ENCODE measurements at regions not wholly inside any gene's neighbourhood (a gene's known extent, or its start where the extent isn't known, plus 50 kb on each side); places are given as distances from the start of the nearest gene placed in this dataset.
"Not testable (repeated sequence)": the region's sequence is repeated elsewhere in the genome, so short reads cannot be mapped to it uniquely, and the experiment has no call there.

DNA sequence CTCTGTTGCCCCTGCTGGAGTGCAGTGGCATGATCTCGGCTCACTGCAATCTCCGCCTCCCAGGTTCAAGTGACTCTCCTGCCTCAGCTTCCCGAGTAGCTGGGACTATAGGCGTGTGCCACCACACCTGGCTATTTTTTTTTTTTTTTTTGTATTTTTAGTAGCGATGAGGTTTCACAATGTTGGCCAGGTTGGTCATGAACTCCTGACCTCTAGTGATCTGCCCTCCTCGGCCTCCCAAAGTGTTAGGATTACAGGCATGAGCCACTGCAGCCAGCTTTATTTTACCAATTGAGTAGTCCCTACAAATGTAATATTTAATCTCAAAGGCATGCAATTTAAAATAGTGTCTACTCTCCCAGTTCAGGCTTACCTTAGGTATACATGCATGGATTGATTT, 1487.2 kb upstream of the WWC1 start:
- POLR2A ChIA-PET; ATAC-seq (ENCODE audit: low read depth); H3K4me3 Mint-ChIP-seq; H3K27ac Mint-ChIP-seq; H3K4me1 Mint-ChIP-seq; H3K36me3 Mint-ChIP-seq; DNase-seq; H3K27me3 Mint-ChIP-seq: not testable (repeated sequence)
- H3K9me3 Mint-ChIP-seq, result peaks cover 17% of the 10 kb centered on the region

DNA sequence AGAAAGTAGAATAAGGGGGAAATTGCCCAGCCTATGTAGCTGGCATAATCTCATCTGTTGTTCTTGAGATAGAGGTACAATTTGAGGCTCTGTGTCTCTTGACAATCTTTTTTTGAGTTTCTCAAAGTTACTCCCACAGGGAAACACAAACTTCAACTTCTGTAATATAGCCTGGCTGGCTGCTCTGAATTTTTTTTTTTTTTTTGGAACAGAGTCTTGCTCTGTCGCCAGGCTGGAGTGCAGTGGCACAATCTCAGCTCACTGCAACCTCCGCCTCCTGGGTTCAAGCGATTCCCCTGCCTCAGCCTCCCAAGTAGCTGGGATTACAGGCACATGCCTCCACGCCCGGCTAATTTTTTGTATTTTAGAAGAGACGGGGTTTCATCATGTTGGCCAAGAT, 1486.8 kb upstream of the WWC1 start:
- H3K9me3 Mint-ChIP-seq, result peaks cover 15% of the 10 kb centered on the region
- POLR2A ChIA-PET; ATAC-seq (ENCODE audit: low read depth); DNase-seq; H3K4me1 Mint-ChIP-seq; H3K27me3 Mint-ChIP-seq; H3K27ac Mint-ChIP-seq; H3K4me3 Mint-ChIP-seq; H3K36me3 Mint-ChIP-seq: not testable (repeated sequence)

DNA sequence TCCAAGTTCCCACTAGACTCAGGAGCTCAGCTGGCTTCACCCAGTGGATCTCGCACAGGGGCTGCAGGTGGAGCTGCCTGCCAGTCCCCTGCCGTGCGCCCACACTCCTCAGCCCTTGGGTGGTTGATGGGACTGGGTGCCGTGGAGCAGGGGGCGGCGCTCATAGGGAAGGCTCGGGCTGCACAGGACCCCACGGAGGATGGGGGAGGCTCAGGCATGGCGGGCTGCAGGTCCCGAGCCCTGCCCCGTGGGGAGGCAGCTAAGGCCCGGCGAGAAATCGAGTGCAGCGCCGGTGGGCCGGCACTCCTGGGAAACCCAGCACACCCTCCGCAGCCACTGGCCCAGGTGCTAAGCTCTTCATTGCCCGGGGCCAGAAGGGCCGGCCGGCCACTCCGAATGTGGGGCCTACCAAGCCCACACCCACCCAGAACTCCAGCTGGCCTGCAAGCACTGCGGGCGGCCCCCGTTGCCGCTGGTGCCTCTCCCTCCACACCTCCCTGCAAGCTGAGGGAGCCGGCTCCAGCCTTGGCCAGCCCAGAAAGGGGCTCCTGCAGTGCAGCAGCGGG, 1481.3 kb upstream of the WWC1 start:
- H3K36me3 Mint-ChIP-seq; H3K27ac Mint-ChIP-seq; H3K4me1 Mint-ChIP-seq; ATAC-seq (ENCODE audit: low read depth); DNase-seq; POLR2A ChIA-PET; H3K27me3 Mint-ChIP-seq; H3K4me3 Mint-ChIP-seq: not testable (repeated sequence)
- peaks cover 14% of the 10 kb centered on the region for H3K9me3 Mint-ChIP-seq

DNA sequence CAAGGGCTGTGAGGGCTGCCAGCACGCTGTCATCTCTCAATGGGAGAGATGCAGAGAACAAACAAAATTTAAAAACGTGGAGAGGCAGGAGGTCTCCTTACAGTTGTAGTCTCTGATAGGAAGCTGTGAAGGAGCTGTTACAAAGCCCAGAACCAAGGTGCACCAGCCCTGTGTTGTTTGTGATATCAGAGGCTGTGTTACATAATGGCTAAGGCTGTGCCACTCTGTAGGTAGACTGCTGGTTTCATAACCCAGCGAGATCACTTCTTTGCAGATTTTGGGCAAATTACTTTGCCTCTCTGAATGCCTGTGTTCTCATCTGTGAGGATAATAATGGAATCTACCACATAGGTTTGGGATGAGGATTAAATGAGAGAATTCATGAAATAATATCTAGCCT, 1480.7 kb upstream of the WWC1 start:
- H3K27ac Mint-ChIP-seq, result no peak overlapping the region
- H3K36me3 Mint-ChIP-seq, result no peaks in the 10 kb centered on the region
- POLR2A ChIA-PET, result no interaction called here
- no peak for DNase-seq
- no peaks in the 10 kb centered on the region for H3K4me1 Mint-ChIP-seq
- no peak overlapping the region for H3K4me3 Mint-ChIP-seq
- no peaks in the 10 kb centered on the region for H3K27me3 Mint-ChIP-seq
- ATAC-seq (ENCODE audit: low read depth), result no peak
- H3K9me3 Mint-ChIP-seq, result peaks cover 8% of the 10 kb centered on the region

DNA sequence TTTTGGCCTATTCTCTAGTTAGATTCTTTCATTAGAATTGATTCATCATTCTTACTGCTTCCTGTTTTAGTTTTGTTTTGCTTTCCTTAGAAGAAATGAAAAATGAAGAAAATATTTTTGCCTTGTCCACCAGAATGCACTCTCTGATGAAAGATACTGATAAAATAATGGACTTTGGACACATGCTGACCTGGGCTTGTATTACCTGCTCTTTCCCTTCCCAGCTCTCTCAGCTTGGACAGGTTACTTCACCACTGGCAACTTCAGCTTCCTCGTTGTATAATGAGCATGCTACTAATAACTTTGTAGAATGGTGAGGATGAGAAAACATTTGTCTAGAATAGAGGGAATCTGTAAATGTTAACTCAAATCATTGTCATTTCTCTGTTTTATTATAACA, 1468.1 kb upstream of the WWC1 start:
- DNase-seq (no peak), ATAC-seq (ENCODE audit: low read depth) (no peak)
- H3K4me3 Mint-ChIP-seq, result no peak overlapping the region
- peaks cover 2% of the 10 kb centered on the region for H3K9me3 Mint-ChIP-seq
- H3K4me1 Mint-ChIP-seq, result no peaks in the 10 kb centered on the region
- no peaks in the 10 kb centered on the region for H3K27me3 Mint-ChIP-seq
- no peaks in the 10 kb centered on the region for H3K36me3 Mint-ChIP-seq
- POLR2A ChIA-PET, result no interaction called here
- no peak overlapping the region for H3K27ac Mint-ChIP-seq

DNA sequence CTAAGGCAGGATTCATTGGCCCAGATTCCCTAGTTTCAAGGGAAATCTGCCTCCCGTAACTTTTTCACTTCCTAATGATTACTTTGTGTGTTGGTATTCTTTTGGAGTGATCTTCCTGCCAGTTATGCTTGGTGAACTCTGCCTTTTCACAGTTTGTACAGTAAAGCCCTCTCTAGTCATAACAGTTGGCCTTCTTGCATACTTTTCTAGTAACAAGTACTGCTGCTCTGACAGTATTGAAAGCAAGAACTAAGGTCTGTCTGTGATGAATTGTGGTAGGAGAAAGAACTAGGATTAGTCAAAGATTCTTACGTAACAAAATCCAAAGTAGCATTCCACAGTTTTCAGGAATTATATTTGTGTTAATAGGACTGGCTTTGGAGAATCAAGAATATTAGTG, 1457.2 kb upstream of the WWC1 start:
- H3K36me3 Mint-ChIP-seq, result no peaks in the 10 kb centered on the region

DNA sequence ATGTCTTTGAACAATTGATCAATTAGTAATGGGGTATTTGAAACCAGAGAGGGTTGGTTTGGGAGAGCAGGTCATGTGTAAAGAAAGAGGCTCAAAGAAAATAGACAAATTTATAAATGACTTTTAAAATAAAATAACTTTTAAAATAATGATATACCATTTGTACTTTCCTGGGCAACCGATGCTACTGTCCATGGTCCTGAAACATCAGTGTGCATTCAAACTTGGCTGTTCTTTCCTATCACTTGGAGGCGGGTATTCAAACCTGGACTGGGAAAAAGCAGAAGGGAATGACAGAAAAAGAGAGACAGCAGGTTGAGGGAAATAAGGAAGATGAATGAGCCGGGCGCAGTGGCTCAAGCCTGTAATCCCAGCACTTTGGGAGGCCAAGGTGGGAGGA, 1446.4 kb upstream of the WWC1 start:
- DNase-seq (no peak), ATAC-seq (ENCODE audit: low read depth) (no peak)
- H3K9me3 Mint-ChIP-seq, result peaks cover 7% of the 10 kb centered on the region
- H3K4me1 Mint-ChIP-seq, result no peaks in the 10 kb centered on the region
- H3K27ac Mint-ChIP-seq, result no peak overlapping the region
- no peaks in the 10 kb centered on the region for H3K36me3 Mint-ChIP-seq
- H3K4me3 Mint-ChIP-seq, result no peak overlapping the region
- no peaks in the 10 kb centered on the region for H3K27me3 Mint-ChIP-seq
- POLR2A ChIA-PET, result no interaction called here

More for the DNA sequence above, 1457.2 kb upstream of the WWC1 start:
- ATAC-seq (ENCODE audit: low read depth), result no peak
- H3K4me1 Mint-ChIP-seq, result no peaks in the 10 kb centered on the region
- no peaks in the 10 kb centered on the region for H3K27me3 Mint-ChIP-seq
- no peak overlapping the region for H3K27ac Mint-ChIP-seq
- no peak overlapping the region for H3K4me3 Mint-ChIP-seq
- POLR2A ChIA-PET, result no interaction called here
- no peak for DNase-seq
- peaks cover 1% of the 10 kb centered on the region for H3K9me3 Mint-ChIP-seq

DNA sequence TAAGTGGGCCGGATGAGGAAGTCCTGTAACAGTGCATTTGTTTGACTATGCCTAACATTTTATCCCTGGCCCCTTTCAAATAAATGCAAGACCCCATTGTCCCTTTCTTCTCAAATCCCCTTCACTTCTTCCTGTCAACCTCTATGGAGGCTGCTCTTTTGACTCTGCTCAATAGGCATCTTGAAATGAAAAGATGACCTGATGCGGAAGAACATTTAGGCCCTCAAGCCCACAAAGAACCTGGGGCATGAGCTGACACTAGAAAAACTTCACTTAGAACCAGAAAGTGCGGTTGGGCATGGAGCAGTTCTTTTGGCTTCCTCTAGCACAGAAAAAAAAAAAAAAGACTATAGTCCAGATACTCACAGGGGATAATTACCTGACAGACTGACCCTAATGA, 1434.7 kb upstream of the WWC1 start:
- ATAC-seq (ENCODE audit: low read depth) (no peak), DNase-seq (no peak)
- no peak overlapping the region for H3K4me3 Mint-ChIP-seq
- no peaks in the 10 kb centered on the region for H3K4me1 Mint-ChIP-seq
- no peak overlapping the region for H3K27ac Mint-ChIP-seq
- H3K27me3 Mint-ChIP-seq, result no peaks in the 10 kb centered on the region
- H3K9me3 Mint-ChIP-seq, result peaks cover 6% of the 10 kb centered on the region
- POLR2A ChIA-PET, result no interaction called here
- H3K36me3 Mint-ChIP-seq, result no peaks in the 10 kb centered on the region

DNA sequence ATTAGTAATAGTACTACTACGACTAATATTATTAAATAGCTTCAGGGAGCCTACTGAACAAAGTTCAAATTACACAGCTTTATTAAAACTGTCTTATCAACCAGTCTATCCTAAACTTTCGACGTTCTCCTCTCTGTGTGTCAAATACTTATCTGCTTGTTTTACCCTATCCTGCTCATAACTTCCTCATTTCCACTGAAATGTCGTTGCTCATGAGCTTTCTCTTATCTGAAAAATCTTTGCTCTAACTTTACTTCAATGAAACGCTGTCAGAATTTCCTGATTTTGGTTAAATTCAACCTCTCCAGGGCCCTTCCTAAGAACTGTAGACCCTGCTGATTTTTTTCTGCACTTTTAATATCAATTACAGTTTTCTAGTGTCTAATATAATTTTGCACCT, 1431.0 kb upstream of the WWC1 start:
- no peak for DNase-seq
- no peaks in the 10 kb centered on the region for H3K36me3 Mint-ChIP-seq
- no peaks in the 10 kb centered on the region for H3K4me1 Mint-ChIP-seq
- no peaks in the 10 kb centered on the region for H3K27me3 Mint-ChIP-seq
- no peak overlapping the region for H3K4me3 Mint-ChIP-seq
- ATAC-seq (ENCODE audit: low read depth), result no peak
- H3K27ac Mint-ChIP-seq, result no peak overlapping the region
- H3K9me3 Mint-ChIP-seq, result peaks cover 6% of the 10 kb centered on the region
- POLR2A ChIA-PET, result no interaction called here

DNA sequence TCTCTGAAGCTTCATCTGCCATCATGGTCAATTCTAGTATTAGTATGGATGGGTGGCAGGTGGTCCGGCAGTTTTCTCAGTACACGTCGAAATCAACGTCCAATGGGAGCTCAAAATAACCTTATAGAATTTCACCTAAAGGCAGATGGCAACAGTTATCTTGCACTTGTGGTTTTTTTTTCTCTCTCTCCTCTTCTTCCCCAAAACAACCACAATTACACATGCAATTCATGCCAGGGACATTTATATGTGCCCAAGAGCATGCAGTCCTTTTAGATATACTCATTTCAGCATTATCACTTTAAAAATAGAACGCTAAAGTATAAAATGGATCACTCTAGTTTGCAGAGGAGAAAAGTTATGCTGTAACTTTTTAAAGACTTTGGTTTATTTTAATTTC, 1428.9 kb upstream of the WWC1 start:
- Mint-ChIP-seq H3K9me3 (peaks cover 9% of the 10 kb centered on the region), H3K27me3 (no peaks in the 10 kb centered on the region), H3K36me3 (no peaks in the 10 kb centered on the region), H3K4me1 (no peaks in the 10 kb centered on the region), H3K27ac (no peak overlapping the region), H3K4me3 (no peak overlapping the region)
- no peak for ATAC-seq (ENCODE audit: low read depth)
- POLR2A ChIA-PET, result no interaction called here
- DNase-seq, result no peak

DNA sequence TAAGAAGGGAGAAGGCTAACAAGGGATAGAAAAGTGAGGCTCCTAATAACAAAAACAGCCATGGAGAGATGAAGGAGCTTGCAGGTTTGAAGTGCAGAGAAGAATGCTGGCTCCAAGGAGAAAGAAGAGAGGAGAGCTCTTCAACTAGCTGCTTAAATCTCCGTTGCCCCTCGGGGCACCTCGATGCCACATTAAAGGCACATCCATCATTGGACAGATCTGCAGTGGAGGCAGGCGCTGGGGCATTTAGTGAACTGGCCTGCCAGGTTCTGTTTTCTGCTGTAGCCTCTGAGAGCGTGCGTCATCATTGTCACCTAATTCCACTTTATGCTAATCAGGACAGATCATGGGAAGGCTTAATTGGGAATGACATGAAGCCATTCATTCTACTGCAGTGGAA, 1426.2 kb upstream of the WWC1 start:
- DNase-seq, result no peak
- Mint-ChIP-seq H3K27me3 (no peaks in the 10 kb centered on the region), H3K9me3 (peaks cover 7% of the 10 kb centered on the region), H3K36me3 (no peaks in the 10 kb centered on the region), H3K4me1 (no peaks in the 10 kb centered on the region), H3K27ac (no peak overlapping the region), H3K4me3 (no peak overlapping the region)
- POLR2A ChIA-PET, result no interaction called here
- ATAC-seq (ENCODE audit: low read depth), result no peak

DNA sequence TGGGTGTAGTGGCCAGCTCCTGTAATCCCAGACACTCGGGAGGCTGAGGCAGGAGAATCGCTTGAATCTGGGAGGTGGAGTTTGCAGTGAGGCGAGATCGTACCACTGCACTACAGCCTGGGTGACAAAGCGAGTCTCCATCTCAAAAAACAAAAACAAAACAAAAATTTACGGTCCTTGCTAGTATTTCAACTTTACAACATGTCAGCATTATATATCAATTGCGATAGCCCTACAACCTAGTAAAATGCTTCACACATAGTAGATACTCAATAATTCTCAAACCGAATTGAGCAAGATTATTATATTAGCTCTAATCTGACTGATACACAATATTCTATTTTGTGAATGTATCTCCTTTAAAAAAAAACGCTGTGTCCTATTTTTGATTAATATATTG, 1411.0 kb upstream of the WWC1 start:
- Mint-ChIP-seq H3K9me3 (peaks cover 6% of the 10 kb centered on the region), H3K36me3 (no peaks in the 10 kb centered on the region), H3K4me1 (no peaks in the 10 kb centered on the region), H3K27ac (no peak overlapping the region), H3K4me3 (no peak overlapping the region), H3K27me3 (no peaks in the 10 kb centered on the region)
- POLR2A ChIA-PET, result no interaction called here
- DNase-seq (no peak), ATAC-seq (ENCODE audit: low read depth) (no peak)

DNA sequence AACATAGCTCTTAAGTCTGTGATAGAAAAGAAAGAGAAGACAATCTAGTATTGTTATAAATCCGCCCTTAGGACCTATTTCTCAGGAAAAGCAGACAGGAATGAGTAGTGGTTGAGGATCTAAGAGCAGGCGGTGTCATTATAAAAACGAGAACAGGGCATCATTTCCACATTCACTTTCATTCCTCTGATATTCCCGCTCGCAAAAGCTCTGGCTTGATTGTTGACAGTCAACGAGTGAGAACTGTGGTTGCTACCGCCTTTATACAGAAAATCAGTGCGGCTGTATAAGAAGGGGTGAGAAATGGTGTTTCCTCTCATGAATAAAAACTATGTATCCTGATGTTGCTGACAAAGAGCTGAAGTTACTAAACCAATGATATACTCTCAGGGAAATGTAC, 1409.6 kb upstream of the WWC1 start:
- Mint-ChIP-seq H3K4me1 (no peaks in the 10 kb centered on the region), H3K9me3 (peaks cover 6% of the 10 kb centered on the region), H3K27ac (no peak overlapping the region), H3K36me3 (no peaks in the 10 kb centered on the region), H3K27me3 (no peaks in the 10 kb centered on the region), H3K4me3 (no peak overlapping the region)
- ATAC-seq (ENCODE audit: low read depth), result no peak
- POLR2A ChIA-PET, result no interaction called here
- no peak for DNase-seq

DNA sequence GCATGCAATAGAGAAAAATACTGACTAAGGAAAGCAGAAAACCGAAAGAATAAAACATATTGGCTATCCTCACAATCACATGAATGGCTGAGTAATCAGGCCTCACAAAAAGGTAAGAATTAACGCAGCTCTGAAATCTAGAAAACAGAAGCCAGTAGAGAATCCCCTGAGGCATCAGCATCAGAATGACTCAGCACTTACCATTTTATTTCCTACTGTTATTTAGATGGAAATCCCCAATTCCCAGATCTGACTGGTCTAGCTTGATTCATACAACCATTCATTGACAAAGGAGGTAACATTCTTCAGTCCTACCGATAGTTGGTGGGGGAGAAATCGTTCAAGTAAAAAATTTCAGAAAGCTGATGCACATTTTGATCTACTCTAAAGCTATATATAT, 1408.4 kb upstream of the WWC1 start:
- Mint-ChIP-seq H3K4me3 (no peak overlapping the region), H3K9me3 (peaks cover 2% of the 10 kb centered on the region), H3K27ac (no peak overlapping the region), H3K27me3 (no peaks in the 10 kb centered on the region), H3K36me3 (no peaks in the 10 kb centered on the region), H3K4me1 (no peaks in the 10 kb centered on the region)
- no peak for ATAC-seq (ENCODE audit: low read depth)
- POLR2A ChIA-PET, result no interaction called here
- DNase-seq, result no peak

DNA sequence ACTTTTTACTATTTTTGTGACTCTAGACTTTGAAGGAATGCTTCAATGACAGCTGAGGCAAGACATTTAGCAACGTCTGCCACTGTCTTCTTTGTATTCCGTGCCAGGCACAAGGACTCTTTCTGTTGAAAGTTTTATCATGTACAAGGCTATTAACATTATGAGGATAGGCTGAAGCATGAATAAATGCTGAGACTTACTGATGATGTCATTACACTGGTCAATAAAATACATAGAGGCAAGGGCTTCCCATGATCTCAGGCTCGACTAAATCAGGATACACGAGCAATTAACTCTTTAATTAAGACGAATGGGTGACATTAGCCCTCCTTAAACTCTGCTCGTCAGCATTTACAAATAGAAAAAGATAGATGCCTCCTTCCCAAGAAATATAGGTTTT, 1393.3 kb upstream of the WWC1 start:
- Mint-ChIP-seq H3K27ac (no peak overlapping the region), H3K4me1 (no peaks in the 10 kb centered on the region), H3K27me3 (no peaks in the 10 kb centered on the region), H3K9me3 (peaks cover 6% of the 10 kb centered on the region), H3K36me3 (no peaks in the 10 kb centered on the region), H3K4me3 (no peak overlapping the region)
- ATAC-seq (ENCODE audit: low read depth) (no peak), DNase-seq (no peak)
- POLR2A ChIA-PET, result no interaction called here

All from activated naive CD8-positive, alpha-beta T cell treated with anti-CD3 and anti-CD28 coated beads, Interleukin-2, amount 10 ng/mL, durations not matched to agents 7 days and 5 days (primary cell).